OCI-LY3 (cell line): ENCODE measurements at regions not wholly inside any gene's neighbourhood (a gene's known extent, or its start where the extent isn't known, plus 50 kb on each side); places are given as distances from the start of the nearest gene placed in this dataset.

ENCODE experiments used
- H2AFZ ChIP-seq: fragments of 200-600, 300-600 bp; shearing (Covaris generic); 2 replicates; pipeline ENCODE4 v1.6.0; 2014; ENCODE audit warnings: antibody characterized with exemption, low read depth, low read length
- H3K27ac ChIP-seq: fragments of 200-600, 300-600 bp; sonication (generic); 2 replicates; pipeline ENCODE4 v1.5.1; 2014; ENCODE audit warnings: mild to moderate bottlenecking, low read length, moderate library complexity, mixed read lengths
- H3K27me3 ChIP-seq: fragments of 200-600, 300-600 bp; sonication (generic); 2 replicates; pipeline ENCODE4 v1.6.1; 2014; ENCODE audit warnings: low read depth, low read length, mixed read lengths
- H3K36me3 ChIP-seq: fragments of 200-600, 300-600 bp; sonication (generic); replicated peaks from 2 replicates; pipeline ENCODE3; 2014; ENCODE audit warnings: low read depth, low read length, mixed read lengths
- H3K4me1 ChIP-seq: fragments of 300-600, 200-600 bp; sonication (generic); 2 replicates; pipeline ENCODE4 v1.6.1; 2014; ENCODE audit warnings: low read length, mixed read lengths
- H3K4me2 ChIP-seq: fragments of 200-600, 300-600 bp; sonication (generic); 2 replicates; pipeline ENCODE4 v1.6.1; 2014; ENCODE audit warnings: low read length, mixed read lengths
- H3K4me3 ChIP-seq: fragments of 300-600, 200-600 bp; sonication (generic); 2 replicates; pipeline ENCODE4 v1.5.1; 2014; ENCODE audit warnings: antibody characterized with exemption, mild to moderate bottlenecking, low read length, moderate library complexity
- H3K79me2 ChIP-seq: fragments of 300-600, 200-600 bp; shearing (Covaris generic); 2 replicates; pipeline ENCODE4 v1.6.1; 2014; ENCODE audit warnings: mild to moderate bottlenecking, low read length, mixed read lengths
- H3K9ac ChIP-seq: fragments of 300-600, 200-600 bp; shearing (Covaris generic); 2 replicates; pipeline ENCODE4 v1.6.0; 2014; ENCODE audit warnings: mild to moderate bottlenecking, low read length, moderate library complexity
- H3K9me3 ChIP-seq: fragments of 200-600, 300-600 bp; shearing (Covaris generic); 2 replicates; pipeline ENCODE4 v1.6.1; 2014; ENCODE audit warnings: low read length, mixed read lengths; ENCODE audit not compliant: insufficient read depth
- H4K20me1 ChIP-seq: fragments of 200-600, 300-600 bp; sonication (generic); 2 replicates; pipeline ENCODE4 v1.6.1; 2016; ENCODE audit warnings: low read length, mixed read lengths; ENCODE audit not compliant: insufficient read depth
- CTCF ChIP-seq: fragments of 200-600, 300-600 bp; sonication (generic); IDR thresholded peaks from 2 replicates; pipeline ENCODE4 v1.5.1; 2014; ENCODE audit warnings: antibody characterized with exemption, low read length, low read depth
- EZH2phosphoT487 ChIP-seq: fragments of 200-600 bp; shearing (Covaris generic); IDR thresholded peaks from 2 replicates; pipeline ENCODE4 v1.6.1; 2018; ENCODE audit warnings: antibody characterized with exemption, mixed run types, low read depth

- Histone ChIP-seq H3K27ac (no peak overlapping the region), H3K4me3 (no peak overlapping the region), H3K79me2 (no peaks in the 10 kb centered on the region), H2AFZ (no peak overlapping the region), H3K4me1 (peaks cover 10% of the 10 kb centered on the region), H4K20me1 (no peaks in the 10 kb centered on the region), H3K36me3 (no peaks in the 10 kb centered on the region), H3K27me3 (peaks cover 11% of the 10 kb centered on the region; the same call in 1 of the 2 replicates), H3K9me3 (no peaks in the 10 kb centered on the region), H3K4me2 (no peak overlapping the region), H3K9ac (no peak overlapping the region)
- no peak for TF ChIP-seq CTCF
- no peak for TF ChIP-seq EZH2phosphoT487
These were observed 301.6 kb downstream of the HLX start for GRCh38 chr1:221180704-221181368.

GRCh38 chr1:221182791-221183533 is 303.7 kb downstream of the HLX start:
- TF ChIP-seq EZH2phosphoT487 (no peak), CTCF (no peak)
- H3K9me3 ChIP-seq: no peaks in the 10 kb centered on the region
- H4K20me1 ChIP-seq: no peaks in the 10 kb centered on the region
- H3K4me3 ChIP-seq: no peak overlapping the region
- no peaks in the 10 kb centered on the region for H3K36me3 ChIP-seq
- no peaks in the 10 kb centered on the region for H3K79me2 ChIP-seq
- H3K4me2 ChIP-seq: no peak overlapping the region
- H3K9ac ChIP-seq: no peak overlapping the region
- H2AFZ ChIP-seq: no peak overlapping the region
- H3K27me3 ChIP-seq: peaks cover 11% of the 10 kb centered on the region; the same call in 1 of the 2 replicates
- no peak overlapping the region for H3K27ac ChIP-seq
- peaks cover 15% of the 10 kb centered on the region for H3K4me1 ChIP-seq

- Histone ChIP-seq H2AFZ (no peak overlapping the region), H3K9me3 (no peaks in the 10 kb centered on the region), H3K27ac (no peak overlapping the region), H3K4me1 (peaks cover 15% of the 10 kb centered on the region), H3K4me2 (no peak overlapping the region), H4K20me1 (no peaks in the 10 kb centered on the region), H3K9ac (no peak overlapping the region), H3K79me2 (no peaks in the 10 kb centered on the region), H3K36me3 (no peaks in the 10 kb centered on the region), H3K27me3 (peaks cover 11% of the 10 kb centered on the region; the same call in 1 of the 2 replicates), H3K4me3 (no peak overlapping the region)
- no peak for TF ChIP-seq EZH2phosphoT487
- TF ChIP-seq CTCF: no peak
These were observed 305.0 kb downstream of the HLX start for GRCh38 chr1:221184131-221184794.

GRCh38 chr1:221187174-221187573 is 307.9 kb downstream of the HLX start:
- peaks cover 15% of the 10 kb centered on the region for H3K4me1 ChIP-seq

More at GRCh38 chr1:221187174-221187573, 307.9 kb downstream of the HLX start:
- H4K20me1 ChIP-seq: no peaks in the 10 kb centered on the region
- H3K27me3 ChIP-seq: peaks cover 9% of the 10 kb centered on the region; the same call in 1 of the 2 replicates
- H3K9ac ChIP-seq: no peak overlapping the region
- H3K4me3 ChIP-seq: no peak overlapping the region
- H3K36me3 ChIP-seq: no peaks in the 10 kb centered on the region
- TF ChIP-seq EZH2phosphoT487: no peak
- no peak for TF ChIP-seq CTCF
- no peak overlapping the region for H2AFZ ChIP-seq
- H3K4me2 ChIP-seq: no peak overlapping the region
- no peak overlapping the region for H3K27ac ChIP-seq
- H3K79me2 ChIP-seq: no peaks in the 10 kb centered on the region
- no peaks in the 10 kb centered on the region for H3K9me3 ChIP-seq
